HEK293 (cell line): ENCODE measurements at regions not wholly inside any gene's neighbourhood (a gene's known extent, or its start where the extent isn't known, plus 50 kb on each side); places are given as distances from the start of the nearest gene placed in this dataset.

Experiments used
- CTCF ChIA-PET: fragments of 350-600 bp; formaldehyde crosslinking; extraction: SDS; loops from one replicate; lab custom pipeline; 2021; ENCODE audit warnings: antibody characterized with exemption; lab: Yijun Ruan, JAX
- POLR2A ChIA-PET: fragments of 300-600 bp; formaldehyde crosslinking; extraction: SDS; loops from one replicate; lab custom pipeline; 2020; ENCODE audit warnings: antibody characterized with exemption, inconsistent platforms; lab: Yijun Ruan, JAX
- H3K27ac ChIP-seq: fragments of 200-500 bp; sonication (Bioruptor generic); 2 replicates; pipeline ENCODE4 v1.5.1; 2014; ENCODE audit warnings: low read depth, low read length, control low read depth, inconsistent platforms; ENCODE audit errors: extremely low read depth
- H3K36me3 ChIP-seq, 2 experiments: fragments of 200-500 bp in 1 of 2; sonication (Bioruptor generic) in 1 of 2; 1 replicate in 1 of 2; 2 replicates in 1 of 2; pipeline ENCODE4 v1.5.1; 2014 to 2017; ENCODE audit warnings: inconsistent platforms in 2 of 2, low read length in 2 of 2; ENCODE audit not compliant: control insufficient read depth in 2 of 2, insufficient read depth in 1 of 2
- H3K4me1 ChIP-seq: fragments of 200-500 bp; sonication (Bioruptor generic); 2 replicates; pipeline ENCODE4 v1.5.1; 2014; ENCODE audit warnings: mild to moderate bottlenecking, low read length, inconsistent platforms; ENCODE audit not compliant: control insufficient read depth, insufficient read depth
- H3K4me3 ChIP-seq: 2 replicates; pipeline ENCODE4 v1.5.1; 2011; ENCODE audit warnings: low read depth, mild to moderate bottlenecking, control low read depth, low read length, moderate library complexity
- H3K9me3 ChIP-seq: fragments of 200-500 bp; sonication (Bioruptor generic); 2 replicates; pipeline ENCODE4 v1.5.1; 2014; ENCODE audit warnings: low read depth, low read length, inconsistent platforms; ENCODE audit not compliant: control insufficient read depth, insufficient read depth
- CTCF ChIP-seq: fragments of 450-650 bp; formaldehyde crosslinking; IDR thresholded peaks from 2 replicates; pipeline ENCODE4 v1.5.1; 2016; ENCODE audit warnings: missing biosample characterization, missing genetic modification characterization
- FEZF1 ChIP-seq: fragments of 450-650 bp; formaldehyde crosslinking; IDR thresholded peaks from 2 replicates; pipeline ENCODE4 v1.5.1; 2016; ENCODE audit warnings: missing biosample characterization, missing genetic modification characterization
- GLI4 ChIP-seq: fragments of 450-650 bp; formaldehyde crosslinking; IDR thresholded peaks from 2 replicates; pipeline ENCODE4 v1.5.1; 2016; ENCODE audit warnings: missing biosample characterization, missing genetic modification characterization
- KLF8 ChIP-seq: fragments of 450-650 bp; formaldehyde crosslinking; IDR thresholded peaks from 2 replicates; pipeline ENCODE4 v1.5.1; 2016; ENCODE audit warnings: missing biosample characterization, missing genetic modification characterization
- ZBTB10 ChIP-seq: fragments of 450-650 bp; formaldehyde crosslinking; IDR thresholded peaks from 2 replicates; pipeline ENCODE4 v1.5.1; 2016; ENCODE audit warnings: missing biosample characterization, missing genetic modification characterization
- ZBTB20 ChIP-seq: fragments of 450-650 bp; formaldehyde crosslinking; IDR thresholded peaks from 2 replicates; pipeline ENCODE4 v1.5.1; 2016; ENCODE audit warnings: missing biosample characterization, missing genetic modification characterization
- ZBTB48 ChIP-seq: fragments of 450-650 bp; formaldehyde crosslinking; IDR thresholded peaks from 2 replicates; pipeline ENCODE4 v1.5.1; 2016; ENCODE audit warnings: missing biosample characterization, missing genetic modification characterization
- ZBTB49 ChIP-seq: fragments of 450-650 bp; formaldehyde crosslinking; IDR thresholded peaks from 2 replicates; pipeline ENCODE4 v1.5.1; 2016; ENCODE audit warnings: missing biosample characterization, missing genetic modification characterization, low read depth
- ZEB2 ChIP-seq: fragments of 450-650 bp; formaldehyde crosslinking; IDR thresholded peaks from 2 replicates; pipeline ENCODE4 v1.5.1; 2016; ENCODE audit warnings: missing biosample characterization, missing genetic modification characterization
- ZFHX2 ChIP-seq: fragments of 450-650 bp; formaldehyde crosslinking; conservative IDR thresholded peaks from 2 replicates; pipeline ENCODE4 v1.5.1; 2016; ENCODE audit warnings: missing biosample characterization, missing genetic modification characterization
- ZNF133 ChIP-seq: fragments of 450-650 bp; formaldehyde crosslinking; IDR thresholded peaks from 2 replicates; pipeline ENCODE4 v1.5.1; 2016; ENCODE audit warnings: missing biosample characterization, missing genetic modification characterization
- ZNF184 ChIP-seq: fragments of 450-650 bp; IDR thresholded peaks from 2 replicates; pipeline ENCODE4 v1.5.1; 2018; ENCODE audit warnings: missing biosample characterization, mild to moderate bottlenecking, missing genetic modification characterization
- ZNF311 ChIP-seq: fragments of 450-650 bp; formaldehyde crosslinking; IDR thresholded peaks from 2 replicates; pipeline ENCODE4 v1.5.1; 2017; ENCODE audit warnings: missing biosample characterization, missing genetic modification characterization, borderline replicate concordance
- ZNF335 ChIP-seq: fragments of 450-650 bp; formaldehyde crosslinking; conservative IDR thresholded peaks from 2 replicates; pipeline ENCODE4 v1.5.1; 2016; ENCODE audit warnings: missing biosample characterization, missing genetic modification characterization
- ZNF394 ChIP-seq: fragments of 450-650 bp; formaldehyde crosslinking; IDR thresholded peaks from 2 replicates; pipeline ENCODE4 v1.5.1; 2016; ENCODE audit warnings: missing biosample characterization, missing genetic modification characterization, mild to moderate bottlenecking, moderate library complexity, borderline replicate concordance
- ZNF707 ChIP-seq: fragments of 450-650 bp; formaldehyde crosslinking; IDR thresholded peaks from 2 replicates; pipeline ENCODE4 v1.5.1; 2016; ENCODE audit warnings: missing biosample characterization, missing genetic modification characterization
- ZNF76 ChIP-seq: fragments of 450-650 bp; formaldehyde crosslinking; IDR thresholded peaks from 2 replicates; pipeline ENCODE4; 2016; ENCODE audit warnings: low read depth, missing biosample characterization, missing genetic modification characterization, borderline replicate concordance
- ZNF785 ChIP-seq: fragments of 450-650 bp; formaldehyde crosslinking; IDR thresholded peaks from 2 replicates; pipeline ENCODE4 v1.5.1; 2016; ENCODE audit warnings: missing biosample characterization, missing genetic modification characterization
- ZSCAN16 ChIP-seq: fragments of 450-650 bp; formaldehyde crosslinking; IDR thresholded peaks from 2 replicates; pipeline ENCODE4 v1.5.1; 2016; ENCODE audit warnings: missing biosample characterization, missing genetic modification characterization
- TF ChIP-seq, protein P1 (sequence below): fragments of 450-650 bp; formaldehyde crosslinking; IDR thresholded peaks from 2 replicates; pipeline ENCODE4 v1.5.1; 2016; ENCODE audit warnings: missing biosample characterization, missing genetic modification characterization, borderline replicate concordance
- TF ChIP-seq, protein P2 (sequence below): fragments of 450-650 bp; formaldehyde crosslinking; IDR thresholded peaks from 2 replicates; pipeline ENCODE4 v1.5.1; 2016; ENCODE audit warnings: missing biosample characterization, missing genetic modification characterization

GRCh38 chr10:52391927-52392602 is 78.0 kb downstream of the DKK1 start:
- H3K4me1 ChIP-seq, result no peaks in the 10 kb centered on the region
- no peaks in the 10 kb centered on the region for H3K9me3 ChIP-seq
- ChIA-PET CTCF (interaction anchor here (1.1 kb wide), 1 partner anchor 78 kb away, joined by 4 read pairs; the partner anchor contains the start of gene DKK1), POLR2A (no interaction called here)
- TF ChIP-seq ZNF707 (tag by site-specific recombination) (no peak), ZSCAN16 (no peak), KLF8 (tag by site-specific recombination) (no peak), ZNF394 (tag by site-specific recombination) (no peak), ZBTB20 (no peak), ZEB2 (tag by site-specific recombination) (no peak), ZNF133 (tag by site-specific recombination) (no peak), FEZF1 (tag by site-specific recombination) (no peak), ZNF335 (tag by site-specific recombination) (no peak), ZNF76 (no peak), ZBTB10 (tag by site-specific recombination) (no peak)
- TF ChIP-seq, protein P1, sequence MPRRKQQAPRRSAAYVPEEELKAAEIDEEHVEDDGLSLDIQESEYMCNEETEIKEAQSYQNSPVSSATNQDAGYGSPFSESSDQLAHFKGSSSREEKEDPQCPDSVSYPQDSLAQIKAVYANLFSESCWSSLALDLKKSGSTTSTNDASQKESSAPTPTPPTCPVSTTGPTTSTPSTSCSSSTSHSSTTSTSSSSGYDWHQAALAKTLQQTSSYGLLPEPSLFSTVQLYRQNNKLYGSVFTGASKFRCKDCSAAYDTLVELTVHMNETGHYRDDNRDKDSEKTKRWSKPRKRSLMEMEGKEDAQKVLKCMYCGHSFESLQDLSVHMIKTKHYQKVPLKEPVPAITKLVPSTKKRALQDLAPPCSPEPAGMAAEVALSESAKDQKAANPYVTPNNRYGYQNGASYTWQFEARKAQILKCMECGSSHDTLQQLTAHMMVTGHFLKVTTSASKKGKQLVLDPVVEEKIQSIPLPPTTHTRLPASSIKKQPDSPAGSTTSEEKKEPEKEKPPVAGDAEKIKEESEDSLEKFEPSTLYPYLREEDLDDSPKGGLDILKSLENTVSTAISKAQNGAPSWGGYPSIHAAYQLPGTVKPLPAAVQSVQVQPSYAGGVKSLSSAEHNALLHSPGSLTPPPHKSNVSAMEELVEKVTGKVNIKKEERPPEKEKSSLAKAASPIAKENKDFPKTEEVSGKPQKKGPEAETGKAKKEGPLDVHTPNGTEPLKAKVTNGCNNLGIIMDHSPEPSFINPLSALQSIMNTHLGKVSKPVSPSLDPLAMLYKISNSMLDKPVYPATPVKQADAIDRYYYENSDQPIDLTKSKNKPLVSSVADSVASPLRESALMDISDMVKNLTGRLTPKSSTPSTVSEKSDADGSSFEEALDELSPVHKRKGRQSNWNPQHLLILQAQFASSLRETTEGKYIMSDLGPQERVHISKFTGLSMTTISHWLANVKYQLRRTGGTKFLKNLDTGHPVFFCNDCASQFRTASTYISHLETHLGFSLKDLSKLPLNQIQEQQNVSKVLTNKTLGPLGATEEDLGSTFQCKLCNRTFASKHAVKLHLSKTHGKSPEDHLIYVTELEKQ (tag by site-specific recombination), result no peak
- TF ChIP-seq, protein P2, sequence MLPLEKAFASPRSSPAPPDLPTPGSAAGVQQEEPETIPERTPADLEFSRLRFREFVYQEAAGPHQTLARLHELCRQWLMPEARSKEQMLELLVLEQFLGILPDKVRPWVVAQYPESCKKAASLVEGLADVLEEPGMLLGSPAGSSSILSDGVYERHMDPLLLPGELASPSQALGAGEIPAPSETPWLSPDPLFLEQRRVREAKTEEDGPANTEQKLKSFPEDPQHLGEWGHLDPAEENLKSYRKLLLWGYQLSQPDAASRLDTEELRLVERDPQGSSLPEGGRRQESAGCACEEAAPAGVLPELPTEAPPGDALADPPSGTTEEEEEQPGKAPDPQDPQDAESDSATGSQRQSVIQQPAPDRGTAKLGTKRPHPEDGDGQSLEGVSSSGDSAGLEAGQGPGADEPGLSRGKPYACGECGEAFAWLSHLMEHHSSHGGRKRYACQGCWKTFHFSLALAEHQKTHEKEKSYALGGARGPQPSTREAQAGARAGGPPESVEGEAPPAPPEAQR, result no peak
- no peaks in the 10 kb centered on the region for H3K36me3 ChIP-seq
- H3K27ac ChIP-seq, result no peak overlapping the region
- H3K4me3 ChIP-seq, result no peak overlapping the region

- Histone ChIP-seq H3K9me3 (no peaks in the 10 kb centered on the region), H3K36me3 (no peaks in the 10 kb centered on the region)
- TF ChIP-seq ZNF311 (tag by site-specific recombination), result no peak
- TF ChIP-seq ZNF785 (tag by site-specific recombination), result no peak
- no peak for TF ChIP-seq ZBTB49 (tag by site-specific recombination)
- TF ChIP-seq ZNF184, result no peak
- TF ChIP-seq GLI4 (tag by site-specific recombination), result no peak
- no peak for TF ChIP-seq CTCF
- TF ChIP-seq ZFHX2 (tag by site-specific recombination), result no peak
- no peak for TF ChIP-seq ZBTB48 (tag by site-specific recombination)
- TF ChIP-seq, all 188 proteins: peak for 0
- no peak overlapping the region for H3K4me3 ChIP-seq
- ChIA-PET CTCF (no interaction called here), POLR2A (no interaction called here)
- no peaks in the 10 kb centered on the region for H3K4me1 ChIP-seq
- H3K27ac ChIP-seq, result no peak overlapping the region
Measured at GRCh38 chr10:52394246-52394645, 80.2 kb downstream of the DKK1 start.
